Medulla oblongata (tissue), 1 donor: ENCODE measurements at regions not wholly inside any gene's neighbourhood (a gene's known extent, or its start where the extent isn't known, plus 50 kb on each side); places are given as distances from the start of the nearest gene placed in this dataset.

Experiments
- DNase-seq: peaks from one replicate; pipeline ENCODE4 v3.0.0-alpha.2; 2015; ENCODE audit errors: extremely low spot score

DNA sequence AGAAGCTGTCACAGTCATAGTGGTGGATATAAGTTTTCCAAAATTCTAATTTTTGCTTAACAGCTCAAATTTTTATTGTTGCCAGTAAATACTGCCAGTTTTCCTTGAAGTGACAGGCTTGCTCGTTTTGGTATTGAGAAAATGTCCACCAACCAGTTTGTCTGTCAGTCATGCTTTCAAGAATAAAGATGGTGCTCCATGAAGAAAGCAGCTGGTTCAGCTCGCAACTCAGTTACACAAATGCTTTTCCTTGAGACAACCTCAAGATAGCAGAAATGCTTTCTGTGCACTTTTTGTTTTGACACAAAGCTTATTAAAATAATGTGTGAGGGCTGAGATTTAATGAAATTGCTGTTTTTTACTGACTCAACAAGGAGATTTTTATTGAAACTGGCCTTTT lies 135.7 kb downstream of the LRRC70 start:
- no peak for DNase-seq

DNA sequence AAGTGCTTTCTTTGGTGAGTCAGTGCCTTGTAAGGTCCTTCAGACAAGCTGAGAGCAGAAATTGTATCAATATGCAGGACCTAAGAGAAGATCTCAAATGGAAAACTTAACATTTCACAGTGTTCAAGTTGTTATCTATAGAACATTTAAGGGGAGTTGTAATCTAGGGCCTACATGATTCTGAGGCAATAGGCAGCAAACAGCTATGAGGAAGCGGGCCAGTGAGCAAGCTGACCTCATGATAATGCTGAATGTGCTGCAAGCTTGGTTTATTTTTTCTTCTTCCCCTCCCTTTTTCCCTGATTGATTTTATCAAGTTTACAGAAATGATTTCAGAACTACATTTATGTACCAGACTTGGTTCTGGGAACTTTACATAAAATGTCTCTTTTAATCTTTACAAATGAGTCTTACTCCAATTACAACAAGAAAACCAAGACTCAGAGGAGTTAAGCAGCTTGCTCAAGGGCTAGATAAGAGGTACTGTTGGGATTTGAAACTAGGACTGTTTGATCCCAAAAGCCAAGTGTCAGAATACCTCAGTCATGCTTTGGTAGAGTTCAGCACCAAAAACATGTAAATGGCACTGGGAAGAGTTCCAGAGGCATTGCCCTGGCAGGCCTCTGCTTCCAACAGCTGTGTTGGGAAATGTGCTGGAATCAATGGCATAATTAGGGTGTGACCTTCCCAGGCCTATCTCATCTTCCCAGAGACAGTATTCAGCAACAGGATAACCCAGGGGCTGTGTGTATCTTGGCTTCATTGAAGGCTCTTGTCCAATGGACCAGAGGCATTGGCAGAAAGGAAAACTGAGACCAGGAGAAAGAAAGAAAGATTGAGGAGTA lies 130.1 kb downstream of the LRRC70 start:
- DNase-seq: no peak

DNA sequence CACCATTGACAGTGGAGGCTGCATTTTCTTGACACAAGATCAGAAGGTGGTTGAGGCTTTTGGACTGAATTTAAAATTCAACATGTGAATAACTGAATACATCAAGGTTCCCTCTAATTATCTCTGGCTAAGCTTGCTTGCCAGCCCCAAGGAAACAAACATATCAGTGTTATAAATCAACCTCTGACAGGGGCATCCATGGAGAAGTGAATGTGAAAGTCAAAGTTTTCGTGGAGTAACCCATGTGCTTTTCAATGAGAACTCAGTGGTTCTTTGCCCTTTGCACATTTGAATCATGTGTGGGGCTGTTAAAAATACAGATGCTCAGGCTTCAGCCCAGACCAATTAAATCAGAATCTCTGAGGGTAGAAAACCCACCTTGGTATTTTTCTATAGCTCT lies 128.9 kb downstream of the LRRC70 start:
- DNase-seq: no peak

GRCh38 chr5:62707131-62707530 lies 128.5 kb downstream of the LRRC70 start:
- DNase-seq: no peak

DNA sequence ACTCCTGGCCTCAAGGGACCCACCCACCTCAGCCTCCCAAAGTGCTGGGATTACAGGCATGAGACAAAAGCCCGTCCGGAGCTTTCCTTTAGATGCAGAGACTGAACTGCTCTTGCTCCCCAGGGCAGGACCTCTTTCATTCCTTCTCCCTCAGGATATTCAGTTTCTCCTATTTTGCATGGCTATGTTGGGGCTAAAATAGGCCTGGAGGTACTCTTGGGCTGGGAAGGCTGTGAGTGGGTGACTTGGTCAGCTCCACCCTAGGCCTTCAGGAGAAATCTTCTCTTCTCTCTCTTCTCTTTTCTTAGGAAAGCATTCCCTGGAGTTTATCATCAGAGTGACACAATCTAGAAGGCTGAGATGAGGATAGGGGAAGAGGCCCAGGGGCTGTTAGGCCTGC lies 126.4 kb downstream of the LRRC70 start:
- DNase-seq: no peak

DNA sequence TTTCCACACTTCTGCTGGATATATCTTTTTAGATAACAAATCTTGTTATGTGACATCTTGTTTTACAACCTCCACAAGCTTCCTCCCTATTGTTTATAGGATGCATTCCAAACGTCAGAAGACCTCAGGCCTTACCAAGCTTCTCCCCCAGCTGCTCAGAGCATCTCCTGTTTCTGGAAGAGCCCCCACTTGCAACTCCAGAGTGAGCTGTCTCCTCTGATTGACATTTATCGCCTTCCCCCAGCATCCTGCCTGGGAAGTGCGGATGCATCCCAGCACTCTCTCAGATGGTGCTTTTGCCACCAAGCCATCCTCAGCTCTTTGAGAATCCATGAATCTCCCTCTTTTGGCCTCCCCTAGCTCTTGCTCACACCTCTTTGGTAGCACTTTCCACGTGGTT lies 123.5 kb downstream of the LRRC70 start:
- DNase-seq: no peak

DNA sequence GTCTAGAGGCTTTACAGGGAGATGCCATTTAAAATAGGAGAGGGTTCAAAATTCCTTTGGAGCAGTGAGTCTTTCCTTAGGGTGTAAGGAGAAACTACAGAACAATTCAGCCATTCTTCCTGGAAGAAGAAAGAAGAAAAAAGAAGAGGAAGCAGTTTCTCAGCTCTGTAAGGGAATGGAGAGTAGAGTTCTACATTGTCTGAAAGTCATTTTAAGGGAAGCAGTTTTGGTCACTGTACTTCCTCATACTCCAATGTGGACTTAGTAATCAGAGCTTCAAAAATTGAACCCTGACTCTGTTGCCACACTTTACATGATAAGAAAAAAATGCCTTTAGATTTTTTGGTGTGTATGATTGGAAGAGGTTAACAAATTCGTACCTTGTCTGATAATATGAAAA lies 122.4 kb downstream of the LRRC70 start:
- peak; percentile 19 for DNase-seq

DNA sequence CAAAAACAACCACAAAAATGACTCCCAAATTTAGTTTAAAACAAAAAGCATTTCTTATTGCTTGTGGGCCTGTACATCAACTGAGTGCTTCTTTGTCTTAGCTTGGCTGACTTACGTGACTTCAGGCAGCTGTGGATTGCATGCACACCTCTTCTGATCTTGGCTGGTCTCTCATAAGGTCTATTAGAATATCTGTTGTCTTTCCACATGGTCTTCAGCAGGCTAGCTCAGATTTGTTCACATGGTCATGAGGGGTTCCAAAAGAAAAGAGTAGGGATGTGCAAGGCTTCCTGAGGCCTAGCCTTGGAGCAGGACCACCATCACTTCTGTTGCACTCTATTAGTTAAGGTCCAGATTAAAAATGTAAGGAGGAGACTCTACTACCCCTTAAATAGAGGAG lies 120.1 kb downstream of the LRRC70 start:
- no peak for DNase-seq

GRCh38 chr5:62695274-62695673 lies 116.7 kb downstream of the LRRC70 start:
- DNase-seq: no peak

- no peak for DNase-seq
These were observed 114.5 kb downstream of the LRRC70 start for GRCh38 chr5:62692946-62693713.

GRCh38 chr5:62691946-62692345 lies 113.3 kb downstream of the LRRC70 start:
- no peak for DNase-seq

DNA sequence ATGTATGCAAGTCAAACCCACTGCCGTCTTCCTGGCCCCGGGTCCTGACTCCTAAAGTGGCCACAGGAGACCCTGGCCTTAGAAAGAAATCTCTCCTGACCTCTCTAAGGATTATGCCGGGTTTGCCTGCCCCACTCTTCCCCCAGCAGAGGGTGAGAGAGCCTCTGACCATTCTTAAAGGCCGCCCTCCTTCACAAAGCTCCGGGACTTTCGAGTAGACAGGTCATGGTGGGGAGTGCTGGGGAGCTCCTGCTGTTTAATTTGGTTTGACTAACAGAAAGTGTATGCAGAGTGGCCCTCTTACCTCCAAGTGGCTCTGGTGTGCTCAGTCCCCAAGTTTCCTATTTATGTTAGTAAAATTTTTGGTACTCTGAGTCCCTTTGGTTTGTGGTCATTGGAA lies 111.8 kb downstream of the LRRC70 start:
- DNase-seq: no peak

DNA sequence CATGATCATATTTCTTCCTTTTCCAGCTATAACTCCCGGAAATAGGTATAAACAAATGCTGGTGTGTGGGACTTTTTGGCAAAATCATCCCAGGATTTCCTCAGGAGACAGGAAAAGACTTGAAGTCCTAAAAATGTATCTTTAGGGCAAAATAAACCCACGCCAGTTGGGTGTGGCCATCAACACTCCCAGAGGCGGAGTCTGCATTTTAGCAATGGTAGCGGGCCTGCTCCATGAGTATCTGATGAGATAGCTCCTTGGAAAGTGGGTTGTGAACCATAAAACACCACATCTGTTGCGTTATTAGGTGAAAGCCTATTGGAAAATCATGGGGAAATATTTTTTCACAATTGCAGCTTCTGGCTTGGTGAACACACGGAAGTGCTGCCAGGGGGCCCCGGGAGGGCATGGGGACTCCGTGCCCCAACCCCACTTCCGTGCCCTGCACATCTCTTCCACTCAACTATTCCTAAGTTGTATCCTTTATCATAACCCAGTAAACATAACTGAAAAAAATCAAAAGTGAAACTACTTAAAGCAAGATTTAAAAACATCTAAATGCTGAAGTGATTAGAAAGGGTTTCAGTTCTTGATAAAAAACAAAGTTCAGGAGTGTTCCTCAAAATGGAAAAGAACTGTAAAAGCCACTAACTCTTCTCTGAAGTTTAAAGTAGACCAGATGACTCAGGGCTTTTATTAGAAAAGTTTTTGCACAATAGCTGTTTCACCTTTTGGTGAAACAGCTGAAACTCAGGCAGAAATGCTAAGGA lies 111.2 kb downstream of the LRRC70 start:
- DNase-seq: peak; percentile 23

- DNase-seq: no peak
These were observed 108.1 kb downstream of the LRRC70 start for GRCh38 chr5:62686692-62687091.

GRCh38 chr5:62685221-62685620 lies 106.6 kb downstream of the LRRC70 start:
- no peak for DNase-seq

DNA sequence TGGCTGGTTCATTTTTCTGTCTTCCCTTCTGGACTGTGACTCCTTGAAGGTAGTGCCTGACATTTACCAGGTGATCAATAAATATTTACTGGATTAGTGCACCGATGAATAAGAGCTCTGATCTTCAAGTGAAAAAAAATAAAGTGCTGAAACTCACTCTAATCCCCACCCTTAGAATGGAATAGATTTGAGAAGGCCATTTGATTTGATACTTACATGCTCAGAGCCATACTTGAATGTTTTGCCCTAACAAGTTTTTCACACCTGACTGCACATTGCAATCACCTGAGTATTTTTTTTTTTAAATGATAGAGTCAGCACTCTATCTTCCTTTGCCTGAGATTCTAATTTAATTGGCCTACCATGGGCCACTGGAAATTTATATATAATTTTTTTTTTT lies 105.7 kb downstream of the LRRC70 start:
- no peak for DNase-seq

- DNase-seq: no peak
These were observed 103.4 kb downstream of the LRRC70 start for GRCh38 chr5:62682059-62682458.

DNA sequence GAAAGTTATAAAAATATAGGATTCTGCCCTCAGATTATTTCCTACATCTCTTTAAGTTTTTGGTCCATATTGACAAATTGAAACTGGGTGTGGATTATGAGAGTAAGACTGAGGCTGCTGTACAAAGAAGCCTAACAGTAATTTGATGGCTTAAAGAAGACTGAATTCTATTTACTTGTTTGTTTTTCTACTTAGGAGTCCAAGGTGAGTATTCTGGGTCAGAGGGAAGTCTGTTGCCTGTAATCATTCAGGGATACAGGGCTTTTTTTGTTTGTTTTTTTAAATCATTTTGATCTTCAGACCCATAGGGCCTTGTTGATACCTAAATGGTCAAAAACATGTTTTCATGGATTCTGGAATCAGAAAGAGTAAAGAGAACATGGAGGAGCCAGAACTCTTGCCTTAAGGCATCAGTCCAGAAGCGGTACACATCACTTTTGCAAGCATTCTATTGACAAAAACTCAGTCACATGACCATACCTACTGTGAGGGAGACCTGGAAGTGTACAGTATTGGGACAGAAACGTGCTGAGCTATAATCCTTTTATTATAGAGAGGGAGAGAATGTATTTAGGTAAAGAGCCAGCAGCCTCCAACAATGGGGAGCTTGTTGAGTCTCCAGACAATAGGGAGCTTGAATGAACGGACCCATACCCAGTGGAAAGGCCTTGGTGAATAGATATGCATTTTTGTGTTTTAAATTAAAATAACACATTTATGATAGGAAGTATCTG lies 102.7 kb downstream of the LRRC70 start:
- DNase-seq: no peak

- no peak for DNase-seq
These were observed 101.5 kb downstream of the LRRC70 start for GRCh38 chr5:62680121-62680520.
